DND-41 (cell line): ENCODE measurements at regions not wholly inside any gene's neighbourhood (a gene's known extent, or its start where the extent isn't known, plus 50 kb on each side); places are given as distances from the start of the nearest gene placed in this dataset.

Experiments
- CTCF ChIP-seq: IDR thresholded peaks from 2 replicates; pipeline ENCODE4 v1.5.1; 2012; ENCODE audit warnings: borderline replicate concordance, low read length, moderate library complexity, mild to moderate bottlenecking; ENCODE audit not compliant: poor library complexity, severe bottlenecking; ENCODE audit errors: extremely low read depth
- EZH2 ChIP-seq: IDR thresholded peaks from 3 replicates; pipeline ENCODE4 v1.6.1; 2012; ENCODE audit warnings: borderline replicate concordance, low read depth, mild to moderate bottlenecking, moderate library complexity, low read length, inconsistent platforms; ENCODE audit not compliant: severe bottlenecking

GRCh38 chr2:128751746-128752145 is 433.1 kb upstream of the HS6ST1 start:
- TF ChIP-seq CTCF, result no peak
- no peak for TF ChIP-seq EZH2
